ENCODE measurements at regions not wholly inside any gene's neighbourhood (a gene's known extent, or its start where the extent isn't known, plus 50 kb on each side); places are given as distances from the start of the nearest gene placed in this dataset.

DNA sequence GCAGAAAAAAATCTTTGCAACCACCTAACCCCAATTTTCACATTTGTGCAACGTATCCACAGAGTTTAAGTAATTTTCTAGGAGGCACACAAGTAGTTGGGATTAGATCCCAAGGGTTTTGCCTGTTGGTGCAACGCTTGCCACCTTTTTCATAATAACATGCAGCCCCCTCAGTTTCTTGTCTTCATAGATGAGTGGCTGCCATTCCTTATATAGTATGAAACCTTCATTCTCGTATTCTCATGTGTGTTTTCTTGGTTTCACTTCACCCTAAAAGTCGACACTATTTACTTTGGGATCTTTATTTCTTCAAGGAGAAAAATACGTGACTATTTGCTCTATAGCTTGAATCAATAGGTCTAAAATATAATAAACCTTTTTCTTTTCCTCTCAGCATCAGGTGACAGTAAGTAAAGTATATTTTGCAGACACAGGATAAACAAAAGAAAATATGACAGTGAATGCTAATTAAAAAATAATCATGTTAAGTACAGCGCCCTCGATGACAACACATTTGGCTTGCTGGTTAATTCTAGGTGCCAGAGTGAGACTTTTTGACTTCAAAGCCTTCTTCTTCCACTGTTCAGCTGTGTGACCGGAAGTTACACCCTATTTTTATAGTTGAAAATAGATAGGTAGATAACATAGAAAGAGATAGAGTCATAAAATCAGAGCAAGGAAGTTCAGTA lies 342.8 kb upstream of the CCNG1 start:
- H3K27ac Mint-ChIP-seq (ENCODE audit: unreplicated experiment), result no peak overlapping the region
- TF ChIP-seq, protein P1, sequence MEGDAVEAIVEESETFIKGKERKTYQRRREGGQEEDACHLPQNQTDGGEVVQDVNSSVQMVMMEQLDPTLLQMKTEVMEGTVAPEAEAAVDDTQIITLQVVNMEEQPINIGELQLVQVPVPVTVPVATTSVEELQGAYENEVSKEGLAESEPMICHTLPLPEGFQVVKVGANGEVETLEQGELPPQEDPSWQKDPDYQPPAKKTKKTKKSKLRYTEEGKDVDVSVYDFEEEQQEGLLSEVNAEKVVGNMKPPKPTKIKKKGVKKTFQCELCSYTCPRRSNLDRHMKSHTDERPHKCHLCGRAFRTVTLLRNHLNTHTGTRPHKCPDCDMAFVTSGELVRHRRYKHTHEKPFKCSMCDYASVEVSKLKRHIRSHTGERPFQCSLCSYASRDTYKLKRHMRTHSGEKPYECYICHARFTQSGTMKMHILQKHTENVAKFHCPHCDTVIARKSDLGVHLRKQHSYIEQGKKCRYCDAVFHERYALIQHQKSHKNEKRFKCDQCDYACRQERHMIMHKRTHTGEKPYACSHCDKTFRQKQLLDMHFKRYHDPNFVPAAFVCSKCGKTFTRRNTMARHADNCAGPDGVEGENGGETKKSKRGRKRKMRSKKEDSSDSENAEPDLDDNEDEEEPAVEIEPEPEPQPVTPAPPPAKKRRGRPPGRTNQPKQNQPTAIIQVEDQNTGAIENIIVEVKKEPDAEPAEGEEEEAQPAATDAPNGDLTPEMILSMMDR (IDR thresholded peaks at IDR 0.05; ENCODE audit: unreplicated experiment), result no peak
- no TSS peak for BruUV-seq (replicated peaks)
- H3K4me1 Mint-ChIP-seq (ENCODE audit: low read depth, unreplicated experiment), result no peaks in the 10 kb centered on the region
- no peaks in the 10 kb centered on the region for H3K36me3 Mint-ChIP-seq (ENCODE audit: insufficient read depth, unreplicated experiment)
- peaks cover 12% of the 10 kb centered on the region for H3K9me3 Mint-ChIP-seq (ENCODE audit: low read depth, unreplicated experiment)
- H3K4me3 Mint-ChIP-seq (ENCODE audit: low read depth, unreplicated experiment), result no peak overlapping the region
- DNase-seq, result no peak
- H3K27me3 Mint-ChIP-seq (ENCODE audit: unreplicated experiment), result no peaks in the 10 kb centered on the region
- intact Hi-C loops (cut with micrococcal nuclease; ENCODE audit: unreplicated experiment), result no loop called here
- CTCF ChIA-PET, result no interaction called here

DNA sequence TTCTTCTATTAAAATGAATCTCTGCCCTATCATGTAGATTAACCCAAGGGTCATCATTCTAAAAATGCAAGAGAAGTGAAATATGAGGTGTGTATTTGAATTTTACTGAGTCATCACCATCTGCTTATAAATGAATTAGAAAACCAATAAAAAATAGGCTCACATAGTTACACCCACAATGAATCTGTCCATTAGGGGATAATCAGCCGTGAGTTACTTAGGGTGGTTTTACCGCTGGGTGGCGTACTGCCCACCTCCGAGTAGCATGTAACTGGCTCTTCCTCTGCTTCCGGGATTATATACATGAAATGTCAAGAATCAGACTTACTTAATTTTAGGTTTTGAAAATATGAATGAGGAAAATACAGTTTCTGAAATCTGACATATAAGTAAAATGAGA lies 332.9 kb upstream of the CCNG1 start:
- TF ChIP-seq, protein P1 (IDR thresholded peaks at IDR 0.05; ENCODE audit: unreplicated experiment), result no peak
- no peaks in the 10 kb centered on the region for H3K27me3 Mint-ChIP-seq (ENCODE audit: unreplicated experiment)
- CTCF ChIA-PET, result no interaction called here
- H3K4me3 Mint-ChIP-seq (ENCODE audit: low read depth, unreplicated experiment), result no peak overlapping the region
- no peak overlapping the region for H3K27ac Mint-ChIP-seq (ENCODE audit: unreplicated experiment)
- intact Hi-C loops (cut with micrococcal nuclease; ENCODE audit: unreplicated experiment), result no loop called here
- no TSS peak for BruUV-seq (replicated peaks)
- no peak for DNase-seq
- H3K9me3 Mint-ChIP-seq (ENCODE audit: low read depth, unreplicated experiment), result peaks cover 29% of the 10 kb centered on the region
- H3K36me3 Mint-ChIP-seq (ENCODE audit: insufficient read depth, unreplicated experiment), result no peaks in the 10 kb centered on the region
- H3K4me1 Mint-ChIP-seq (ENCODE audit: low read depth, unreplicated experiment), result no peaks in the 10 kb centered on the region

DNA sequence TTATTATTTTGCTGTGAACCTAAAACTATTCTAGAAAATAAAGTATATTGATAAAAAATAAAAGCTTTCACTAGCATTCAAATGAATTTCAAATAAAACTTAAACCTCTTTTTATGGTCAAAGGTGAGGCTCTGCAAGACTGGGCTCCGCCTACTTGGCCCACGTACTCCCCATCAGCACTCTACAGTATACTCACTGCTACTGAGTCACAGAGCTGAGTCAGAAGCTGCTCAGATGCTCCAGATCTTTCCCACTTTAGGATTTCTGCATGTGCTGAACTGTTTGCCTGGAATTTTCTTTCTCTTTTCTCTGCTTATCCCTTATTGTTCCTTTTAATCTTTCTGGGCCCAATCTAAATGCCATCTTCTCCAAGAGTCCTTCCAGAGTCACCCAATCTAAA lies 331.9 kb upstream of the CCNG1 start:
- H3K27ac Mint-ChIP-seq (ENCODE audit: unreplicated experiment), result no peak overlapping the region
- no peaks in the 10 kb centered on the region for H3K36me3 Mint-ChIP-seq (ENCODE audit: insufficient read depth, unreplicated experiment)
- no peaks in the 10 kb centered on the region for H3K27me3 Mint-ChIP-seq (ENCODE audit: unreplicated experiment)
- no peak for DNase-seq
- no TSS peak for BruUV-seq (replicated peaks)
- intact Hi-C loops (cut with micrococcal nuclease; ENCODE audit: unreplicated experiment), result no loop called here
- H3K9me3 Mint-ChIP-seq (ENCODE audit: low read depth, unreplicated experiment), result peaks cover 29% of the 10 kb centered on the region
- H3K4me1 Mint-ChIP-seq (ENCODE audit: low read depth, unreplicated experiment), result no peaks in the 10 kb centered on the region
- H3K4me3 Mint-ChIP-seq (ENCODE audit: low read depth, unreplicated experiment), result no peak overlapping the region
- TF ChIP-seq, protein P1 (IDR thresholded peaks at IDR 0.05; ENCODE audit: unreplicated experiment), result no peak
- CTCF ChIA-PET, result no interaction called here

DNA sequence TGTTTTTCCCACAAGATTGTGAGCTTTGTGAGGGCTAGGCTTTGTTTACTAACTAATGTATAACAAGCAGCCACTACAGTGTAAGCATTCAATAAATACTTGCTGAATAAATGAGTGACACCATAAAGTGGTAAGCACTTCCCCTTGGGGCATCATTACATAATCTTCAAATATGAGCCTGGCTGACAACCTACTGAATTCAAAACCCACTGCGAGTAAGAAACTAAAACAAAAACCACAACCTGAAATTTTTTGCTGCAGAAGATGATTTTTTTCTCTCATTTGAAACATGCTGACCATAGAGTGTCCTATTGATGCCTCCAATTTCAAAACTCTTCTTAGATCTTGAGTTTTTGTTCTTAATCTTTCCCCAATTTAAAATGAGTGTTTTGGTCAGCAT lies 331.3 kb upstream of the CCNG1 start:
- BruUV-seq (replicated peaks), result no TSS peak
- no peaks in the 10 kb centered on the region for H3K27me3 Mint-ChIP-seq (ENCODE audit: unreplicated experiment)

More for the DNA sequence above, 331.3 kb upstream of the CCNG1 start:
- CTCF ChIA-PET, result no interaction called here
- no peaks in the 10 kb centered on the region for H3K4me1 Mint-ChIP-seq (ENCODE audit: low read depth, unreplicated experiment)
- intact Hi-C loops (cut with micrococcal nuclease; ENCODE audit: unreplicated experiment), result no loop called here
- no peak overlapping the region for H3K4me3 Mint-ChIP-seq (ENCODE audit: low read depth, unreplicated experiment)
- H3K9me3 Mint-ChIP-seq (ENCODE audit: low read depth, unreplicated experiment), result peaks cover 27% of the 10 kb centered on the region
- DNase-seq, result no peak
- TF ChIP-seq, protein P1 (IDR thresholded peaks at IDR 0.05; ENCODE audit: unreplicated experiment), result no peak
- H3K36me3 Mint-ChIP-seq (ENCODE audit: insufficient read depth, unreplicated experiment), result no peaks in the 10 kb centered on the region
- no peak overlapping the region for H3K27ac Mint-ChIP-seq (ENCODE audit: unreplicated experiment)

All from Calu3 (cell line).